HG03066 (cell line): ENCODE measurements at regions not wholly inside any gene's neighbourhood (a gene's known extent, or its start where the extent isn't known, plus 50 kb on each side); places are given as distances from the start of the nearest gene placed in this dataset.

Experiments
- ATAC-seq: cut with Tn5 transposase; IDR thresholded peaks from one replicate; pipeline ENCODE4 v1.9.1; 2021; ENCODE audit warnings: low read depth; ENCODE audit not compliant: unreplicated experiment

DNA sequence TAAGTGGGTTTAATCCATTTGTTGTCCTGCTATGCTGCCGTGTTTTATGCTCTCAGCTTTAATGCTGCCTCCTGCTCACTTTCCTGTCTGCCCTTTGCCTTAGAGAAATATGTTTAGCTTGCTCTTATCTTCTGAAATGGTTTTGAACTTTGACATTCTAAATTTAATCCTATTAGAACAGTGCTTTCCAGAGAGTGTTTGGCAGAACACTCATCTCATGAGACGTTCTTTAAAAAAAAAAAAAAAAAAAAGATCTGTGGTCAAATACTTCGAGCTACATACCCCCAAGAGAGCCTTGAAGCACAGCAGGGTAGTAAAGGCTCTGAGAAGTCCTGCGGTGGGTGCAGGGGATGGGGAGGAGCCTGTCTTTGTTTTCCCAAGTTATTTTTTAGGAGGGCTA, 161.3 kb downstream of the SPP2 start:
- ATAC-seq, result no peak

DNA sequence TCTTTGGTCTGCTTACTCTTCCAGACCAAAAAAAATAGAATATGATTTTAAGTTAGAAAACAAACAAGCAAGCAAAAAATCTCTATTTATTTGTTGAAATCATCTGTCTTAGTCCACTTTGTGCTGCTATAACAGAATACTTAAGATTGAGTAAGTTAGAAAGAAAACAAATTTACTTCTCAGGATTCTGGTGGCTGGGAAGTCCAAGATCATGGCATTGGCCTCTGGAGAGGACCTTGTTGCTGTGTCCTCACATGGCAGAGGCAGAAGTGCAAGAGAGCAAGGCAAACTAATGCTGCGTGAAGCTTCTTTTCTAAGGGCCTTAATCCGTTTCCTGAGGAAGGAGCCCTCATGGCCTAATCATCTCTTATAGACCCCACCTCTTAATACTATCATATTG, 156.2 kb downstream of the SPP2 start:
- no peak for ATAC-seq

DNA sequence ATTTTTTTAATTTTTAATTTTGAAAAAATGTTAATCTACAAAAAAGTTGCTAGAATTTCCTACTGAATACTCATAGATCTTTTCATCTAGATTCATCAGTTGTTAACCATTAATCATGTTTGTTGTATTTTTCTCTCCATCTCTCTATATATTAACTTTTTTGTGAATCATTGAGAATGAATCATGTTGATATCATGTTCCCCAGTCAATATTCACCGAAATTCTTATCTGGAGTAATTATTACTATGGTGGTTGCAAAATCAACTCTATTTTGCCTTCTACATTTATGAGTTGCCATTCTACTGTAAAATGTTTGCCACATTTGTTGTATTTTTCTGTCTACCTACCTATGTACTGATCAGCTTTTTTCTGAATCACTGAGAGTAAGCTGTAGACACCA, 154.0 kb downstream of the SPP2 start:
- no peak for ATAC-seq

DNA sequence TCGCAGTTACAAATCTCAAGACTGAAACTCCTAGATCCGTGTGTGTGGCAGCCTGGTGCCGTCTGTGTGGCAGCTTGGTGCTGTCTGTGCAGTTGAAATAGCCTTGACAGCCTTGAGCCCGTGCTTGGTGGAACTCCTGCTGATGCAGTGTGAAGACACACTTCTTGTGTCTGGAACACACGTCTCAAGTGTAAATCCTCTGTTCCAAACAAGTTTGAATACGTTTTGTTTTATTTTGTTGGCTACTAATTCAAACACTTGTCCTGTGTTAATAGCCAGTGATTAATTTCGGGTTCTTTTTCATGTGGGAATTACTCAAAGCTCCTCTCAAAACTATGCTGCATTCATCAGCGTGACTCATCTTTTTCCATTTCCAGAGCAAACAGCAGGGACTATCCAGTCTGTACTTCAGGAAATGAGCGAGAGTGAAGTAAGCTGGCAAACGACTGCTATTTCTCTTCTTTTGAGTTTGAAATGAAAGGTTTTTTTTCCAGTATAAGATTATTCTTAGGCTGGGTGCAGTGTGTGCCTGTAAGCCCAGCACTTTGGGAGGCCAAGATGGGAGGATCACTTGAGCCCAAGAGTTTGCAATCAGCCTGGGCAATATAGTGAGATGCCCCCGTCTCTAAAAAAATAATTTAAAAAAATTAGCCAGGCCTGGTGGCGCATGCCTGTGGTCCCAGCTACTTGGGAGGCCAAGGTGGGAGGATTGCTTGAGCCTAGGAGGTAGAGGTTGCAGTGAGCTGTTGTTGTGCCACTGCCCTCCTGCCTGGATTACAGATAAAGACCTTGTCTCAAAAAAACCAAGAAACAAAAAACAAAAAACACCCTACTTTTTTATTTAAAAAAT, 152.9 kb downstream of the SPP2 start:
- no peak for ATAC-seq

DNA sequence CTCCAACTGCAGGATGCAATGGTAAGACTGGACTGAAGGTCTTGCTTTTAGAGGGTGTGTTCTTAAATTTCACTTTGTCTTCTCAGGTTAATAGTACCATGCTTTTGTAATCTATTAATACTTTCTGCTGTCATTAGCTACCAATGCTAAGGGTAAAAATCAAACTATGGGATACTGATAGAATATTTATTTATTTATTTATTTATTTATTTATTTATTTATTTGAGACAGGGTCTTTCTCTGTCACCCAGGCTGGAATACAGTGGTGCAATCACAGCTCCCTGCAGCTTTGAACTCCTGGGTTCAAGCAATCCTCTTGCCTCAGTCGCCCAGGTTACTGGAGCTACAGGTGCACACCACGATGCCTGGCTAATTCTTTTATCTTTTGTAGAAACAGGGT, 152.1 kb downstream of the SPP2 start:
- no peak for ATAC-seq

DNA sequence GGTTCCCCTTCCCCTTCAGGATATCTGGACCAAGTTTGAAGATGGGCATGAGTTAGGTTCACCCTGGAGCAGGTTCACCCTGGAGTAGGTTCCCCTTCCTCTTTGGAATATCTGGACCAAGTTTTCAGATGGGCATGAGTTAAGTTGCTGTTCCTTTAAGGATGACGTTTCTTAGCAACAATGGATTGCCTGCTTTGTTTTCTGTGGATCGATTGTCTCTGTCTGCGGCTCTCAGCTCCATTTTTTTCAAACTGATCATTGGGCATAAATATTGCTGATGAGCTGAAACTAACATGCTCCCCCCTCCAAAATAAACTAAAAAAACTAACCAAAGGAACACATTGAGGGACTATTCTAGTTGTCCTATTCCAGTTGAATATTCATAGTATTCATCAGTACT, 149.5 kb downstream of the SPP2 start:
- no peak for ATAC-seq

DNA sequence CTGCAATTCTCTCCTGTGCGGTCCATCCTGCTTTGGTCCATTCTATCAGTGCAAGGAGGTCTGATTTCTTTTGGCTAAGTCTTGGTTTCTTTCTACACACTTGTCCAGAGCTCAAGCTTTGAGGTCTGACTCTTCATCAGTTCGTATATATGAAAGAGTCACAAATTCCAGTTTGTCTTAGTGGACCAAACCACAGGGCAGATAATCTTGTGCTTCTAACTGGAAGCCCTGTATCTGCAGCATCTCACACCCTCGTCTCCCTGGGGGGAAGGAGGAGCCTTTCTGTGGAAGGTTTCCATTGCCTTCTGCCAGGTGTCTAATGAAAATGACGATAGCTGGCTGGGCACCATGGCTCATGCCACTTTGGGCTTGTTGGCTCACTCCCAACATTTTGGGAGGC, 148.5 kb downstream of the SPP2 start:
- no peak for ATAC-seq

DNA sequence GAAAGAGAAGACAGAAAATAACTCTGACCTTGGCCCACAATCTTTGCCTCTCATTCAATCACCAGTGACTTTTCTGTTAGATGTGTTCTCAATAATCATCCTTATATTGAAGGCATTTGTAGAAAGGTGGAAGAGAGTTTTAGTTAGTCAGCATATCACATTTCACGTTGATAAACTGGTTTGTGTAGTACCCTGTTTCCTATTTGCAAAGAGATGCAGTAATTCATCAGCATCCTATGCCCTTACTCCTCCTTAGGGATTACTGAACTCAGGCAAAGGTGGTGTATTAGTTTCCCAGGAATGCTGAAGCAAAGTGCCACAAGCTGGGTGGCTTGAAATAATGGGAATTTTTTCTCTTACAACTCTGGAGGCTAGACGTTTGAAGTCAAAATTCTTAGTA, 145.0 kb downstream of the SPP2 start:
- no peak for ATAC-seq

DNA sequence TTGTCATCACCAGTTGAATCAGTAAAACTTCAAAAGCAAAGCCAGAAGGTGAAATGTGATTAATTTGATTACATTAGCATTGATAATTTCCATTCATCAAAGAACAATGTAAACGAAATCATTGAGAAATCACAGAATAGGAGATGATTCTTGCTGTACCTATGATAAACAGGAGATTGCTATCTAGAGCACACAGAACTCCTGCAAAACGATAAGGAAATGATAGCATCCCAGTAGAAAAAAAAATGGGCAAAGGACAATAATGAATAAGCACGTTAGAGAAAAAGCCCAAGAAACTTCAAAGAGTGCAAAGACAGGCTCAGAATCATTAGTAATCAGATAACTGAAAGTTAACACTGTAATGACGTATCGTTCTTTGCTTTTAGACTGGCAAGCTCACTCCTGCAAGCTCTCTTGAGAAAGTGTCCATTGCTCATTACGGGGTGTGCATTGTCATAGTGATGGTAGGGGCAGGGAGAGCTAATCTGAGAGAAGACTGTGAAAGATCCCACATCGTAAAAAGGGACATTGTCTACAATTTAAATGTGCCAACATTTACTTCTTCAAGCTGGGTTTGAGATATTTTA, 143.6 kb downstream of the SPP2 start:
- ATAC-seq, result no peak

DNA sequence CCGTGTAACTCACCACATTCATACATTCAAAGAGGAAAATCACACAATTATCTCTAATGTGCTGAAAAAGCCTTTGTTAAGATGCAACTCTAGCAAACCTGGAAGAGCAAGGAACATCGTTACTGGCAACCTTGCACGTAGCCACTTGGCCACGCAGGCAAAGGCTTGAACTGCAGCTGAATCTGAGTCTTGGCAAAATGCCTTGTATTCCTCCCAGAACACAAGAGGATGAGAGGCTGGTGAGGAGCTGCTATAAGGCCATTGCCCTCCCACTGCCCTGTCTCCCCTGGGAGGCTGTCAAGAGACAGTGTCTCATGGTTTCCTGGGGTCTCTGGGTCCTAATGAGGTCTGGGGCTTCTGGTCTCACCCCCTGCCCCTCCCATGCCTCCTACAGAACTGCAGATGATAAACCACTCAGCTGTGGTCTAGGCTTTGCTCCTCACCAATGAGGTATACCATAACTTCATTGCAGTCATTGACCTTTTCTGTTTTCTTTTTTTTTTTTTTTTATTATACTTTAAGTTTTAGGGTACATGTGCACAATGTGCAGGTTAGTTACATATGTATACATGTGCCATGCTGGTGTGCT, 141.4 kb downstream of the SPP2 start:
- ATAC-seq, result no peak

DNA sequence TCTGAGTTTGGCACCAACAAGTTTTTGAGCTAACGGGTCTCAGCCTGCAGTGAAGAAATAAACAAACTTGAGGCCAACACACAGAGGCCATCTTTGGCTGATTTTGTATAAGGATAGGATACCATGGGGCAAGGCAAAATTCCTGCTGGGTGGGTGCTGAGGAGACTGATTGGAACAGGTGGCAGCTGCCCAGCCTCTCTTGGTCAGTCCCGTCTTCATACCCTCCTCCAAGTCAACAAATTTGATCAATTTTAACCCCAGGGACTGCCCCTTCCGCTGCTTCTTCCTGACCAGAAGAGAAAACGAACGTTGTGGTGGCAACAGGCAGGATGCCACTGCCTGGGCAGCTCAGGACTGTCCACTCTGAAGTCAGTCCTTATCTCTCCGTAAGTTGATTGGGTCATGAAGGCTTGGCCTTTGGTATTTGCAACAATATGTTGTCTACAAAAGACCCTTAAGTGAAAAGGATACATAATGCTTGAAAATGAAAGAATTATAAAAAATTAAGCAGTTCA, 139.3 kb downstream of the SPP2 start:
- no peak for ATAC-seq

DNA sequence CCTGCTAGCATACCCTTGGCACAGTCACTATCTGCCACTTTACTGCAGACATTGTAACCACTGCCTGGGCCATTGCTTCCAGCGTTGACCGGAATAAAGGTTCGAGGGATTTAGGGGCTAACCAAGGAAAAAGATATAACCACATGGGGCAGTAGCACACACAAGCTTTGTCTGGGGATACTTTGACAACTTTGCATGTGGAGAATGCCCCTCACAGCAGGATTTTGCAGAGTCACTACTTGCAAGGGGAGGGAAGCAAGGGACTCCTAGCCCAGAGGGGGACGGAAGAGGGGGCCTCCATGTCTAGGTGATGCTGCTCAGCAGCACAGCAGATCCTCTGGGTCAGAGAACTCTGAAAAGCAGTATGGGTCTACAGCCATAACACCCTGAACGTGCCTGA, 138.7 kb downstream of the SPP2 start:
- ATAC-seq, result no peak

DNA sequence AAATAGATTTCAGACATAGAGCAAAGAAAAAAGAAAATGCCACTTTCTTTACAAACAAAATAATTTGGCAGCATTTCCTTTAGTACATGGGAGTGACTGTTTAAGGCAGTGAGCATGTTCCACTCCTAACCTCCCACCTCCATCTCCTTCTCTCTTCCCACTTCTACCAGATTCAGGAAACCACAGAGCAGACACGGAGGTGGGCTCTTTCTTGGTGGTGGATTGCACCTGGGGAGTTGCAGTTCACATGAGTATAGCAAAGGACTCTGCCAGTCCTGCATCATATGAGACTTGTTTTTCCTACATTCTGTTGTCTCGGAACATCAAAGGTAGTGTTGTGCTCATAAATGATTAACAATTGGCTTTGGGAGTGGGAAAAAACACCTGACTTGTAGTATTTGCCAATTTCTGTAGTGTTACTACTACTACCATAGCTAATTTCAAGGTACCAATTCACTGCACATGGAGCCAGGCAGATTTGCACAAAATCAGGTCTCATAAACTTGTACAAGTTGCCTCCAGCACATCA, 137.2 kb downstream of the SPP2 start:
- ATAC-seq, result no peak

DNA sequence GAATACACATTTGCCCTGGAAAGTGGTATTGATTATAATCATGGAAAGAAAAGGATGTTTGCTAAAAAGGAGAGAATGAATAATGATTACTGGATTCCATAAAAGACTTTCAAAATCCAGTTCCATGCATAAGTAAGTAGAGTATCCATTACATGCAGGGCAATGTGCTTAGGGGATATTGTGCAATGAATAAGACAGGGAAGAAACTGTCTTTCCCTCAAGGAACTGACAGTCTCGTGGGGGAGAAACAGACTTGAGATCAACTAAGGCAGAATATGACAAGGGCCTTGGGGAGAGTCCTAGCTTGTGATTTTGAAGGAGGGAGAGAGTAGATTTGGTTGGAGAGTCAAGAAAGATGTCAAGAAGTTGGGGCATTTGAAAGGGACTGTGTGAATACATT, 130.6 kb downstream of the SPP2 start:
- ATAC-seq, result no peak

DNA sequence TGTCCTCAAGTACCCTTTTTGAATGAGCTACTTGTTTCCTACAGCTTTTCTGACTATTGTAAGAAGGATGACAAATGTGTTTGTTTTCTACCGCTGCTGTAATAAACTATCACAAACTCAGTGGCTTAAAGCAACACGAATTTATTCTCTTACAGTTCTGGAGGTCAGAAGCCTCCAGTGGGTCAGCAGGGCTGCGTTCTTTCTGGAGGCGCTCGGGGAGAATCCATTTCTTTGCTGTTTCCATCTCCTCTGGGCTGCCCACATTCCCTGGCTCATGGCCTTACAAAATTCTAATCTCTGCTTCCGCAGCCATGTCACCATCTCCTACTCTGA, 128.5 kb downstream of the SPP2 start:
- no peak for ATAC-seq

DNA sequence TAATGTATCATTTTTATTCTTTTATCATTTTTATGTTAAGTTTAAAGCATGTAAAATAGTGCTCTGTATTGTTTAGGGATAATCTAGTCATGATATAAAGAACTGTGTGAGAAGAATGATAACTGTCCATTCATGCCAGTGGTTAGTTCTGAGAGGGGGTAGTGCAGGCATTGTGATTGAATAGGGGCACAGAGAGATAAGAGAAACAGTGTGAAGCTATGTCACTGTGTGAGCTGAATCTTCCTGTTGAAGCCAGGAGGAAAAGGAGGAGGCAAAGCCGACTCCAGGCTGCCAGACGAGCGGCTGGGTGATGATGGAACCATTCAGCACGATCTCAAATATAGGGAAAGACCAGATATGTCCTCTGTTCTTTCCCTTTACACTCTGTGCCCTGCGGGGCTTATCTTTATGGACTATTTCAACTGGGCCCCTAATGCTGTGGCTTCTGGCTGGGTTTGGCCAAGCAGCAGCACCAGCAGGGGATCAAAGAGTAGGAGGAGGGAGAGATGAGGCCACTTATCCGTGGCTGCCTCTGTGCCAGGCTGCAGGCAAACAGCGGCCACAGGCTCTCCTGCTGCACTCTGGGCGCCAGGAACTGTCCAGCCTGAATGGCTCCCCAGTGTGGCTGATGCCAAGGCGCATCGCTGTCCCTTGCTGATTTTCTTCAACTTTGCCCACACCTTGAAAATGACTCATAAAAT, 128.0 kb downstream of the SPP2 start:
- no peak for ATAC-seq

DNA sequence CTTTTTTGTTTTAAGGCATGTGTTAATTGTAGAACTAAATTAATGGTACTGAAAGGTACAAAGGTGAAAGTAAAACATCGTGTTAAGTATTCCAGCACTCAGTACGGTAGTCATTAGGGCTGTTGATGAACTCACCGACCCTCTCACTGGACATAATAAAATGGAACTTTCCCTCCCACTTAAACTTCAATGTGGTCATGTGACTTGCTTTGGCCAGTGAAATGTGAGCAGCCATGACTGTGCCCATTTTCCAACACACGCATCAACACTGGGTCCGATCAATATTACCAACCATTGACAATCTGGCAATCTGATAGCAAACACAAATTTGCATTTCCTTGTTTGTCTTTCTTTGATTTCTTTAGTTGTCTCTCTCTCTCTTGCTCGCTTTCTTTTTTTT, 125.1 kb downstream of the SPP2 start:
- ATAC-seq, result no peak

DNA sequence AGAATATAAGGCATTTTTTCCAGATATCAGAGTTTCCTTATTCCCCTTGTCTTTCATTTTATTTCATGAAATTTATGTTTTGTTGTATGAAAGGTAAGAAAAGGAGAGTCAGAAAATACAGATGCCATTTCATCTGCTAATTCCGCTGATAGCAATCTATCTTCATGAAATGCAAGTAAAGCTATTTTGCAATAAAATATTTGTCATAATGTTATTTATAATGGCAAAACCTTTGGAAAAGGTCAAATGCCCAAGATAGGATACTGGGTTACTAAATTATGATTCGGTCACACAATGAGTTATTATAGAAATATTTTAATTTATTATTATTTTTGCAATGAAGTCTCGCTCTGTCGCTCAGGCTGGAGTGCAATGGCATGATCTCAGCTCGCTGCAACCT, 124.2 kb downstream of the SPP2 start:
- ATAC-seq, result no peak

DNA sequence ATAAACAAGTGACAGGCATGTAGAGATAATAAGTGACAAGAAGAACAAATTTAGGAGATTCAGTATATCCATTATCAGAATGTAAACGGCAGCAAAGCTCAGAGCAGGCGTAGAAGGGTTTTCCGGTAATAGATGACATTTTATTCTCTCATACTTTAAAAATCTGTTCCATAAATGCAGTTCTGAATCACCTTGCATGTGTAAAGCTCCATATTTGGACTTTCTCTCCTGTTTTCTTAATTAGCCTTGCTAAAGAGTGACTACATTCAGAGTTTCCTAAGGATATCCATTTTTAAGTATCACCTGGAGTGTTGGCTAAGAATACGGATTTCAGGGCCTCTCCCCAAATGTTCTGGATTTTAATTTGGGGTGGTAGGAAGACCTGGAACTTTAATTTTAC, 122.0 kb downstream of the SPP2 start:
- no peak for ATAC-seq

DNA sequence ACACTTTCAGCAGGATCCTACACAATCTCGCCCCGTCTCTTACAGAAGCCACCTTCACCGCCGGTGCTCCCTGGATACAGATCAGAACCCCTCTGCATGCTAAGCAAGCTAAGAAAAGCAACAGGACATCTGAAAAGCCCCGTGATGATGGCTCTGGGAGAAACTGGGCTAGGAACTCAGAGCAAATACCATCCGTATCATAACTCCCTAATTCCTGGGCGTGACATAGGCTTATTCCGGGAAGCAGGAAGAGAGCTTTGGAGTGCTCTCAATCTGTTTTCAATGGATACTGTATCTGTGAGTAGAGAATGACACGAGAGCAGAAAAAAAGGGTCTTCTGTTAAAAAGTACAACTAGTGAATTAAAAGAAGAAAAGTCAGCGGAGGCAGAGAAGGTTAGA, 121.6 kb downstream of the SPP2 start:
- no peak for ATAC-seq

DNA sequence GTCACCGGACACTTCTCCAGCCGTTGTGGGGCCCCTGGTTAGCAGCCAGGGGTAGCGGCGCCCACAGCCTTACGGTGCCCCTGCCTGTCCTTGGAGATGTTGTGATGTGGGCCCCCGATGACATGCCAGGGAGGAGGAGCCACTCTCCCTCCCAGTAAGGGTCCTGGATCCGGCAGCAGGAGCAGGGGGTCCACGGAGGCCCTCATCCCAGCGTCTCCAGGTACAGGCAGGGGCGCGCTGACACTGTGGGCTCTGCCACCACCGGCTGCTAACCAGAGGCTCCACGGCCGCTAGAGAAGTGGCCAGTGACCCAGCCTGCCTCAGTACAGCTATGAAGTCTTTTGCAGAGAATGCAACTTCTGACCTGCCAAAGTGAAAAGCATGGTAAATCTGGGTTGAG, 121.2 kb downstream of the SPP2 start:
- ATAC-seq, result no peak
